GM06990 (cell line): ENCODE measurements at regions not wholly inside any gene's neighbourhood (a gene's known extent, or its start where the extent isn't known, plus 50 kb on each side); places are given as distances from the start of the nearest gene placed in this dataset.

ENCODE experiments used
- DNase-seq: peaks from one replicate; pipeline ENCODE4 v3.0.0-alpha.2; 2011; ENCODE audit not compliant: insufficient read length; ENCODE audit errors: extremely low read depth
- H3K27me3 ChIP-seq: replicated peaks from 2 replicates; pipeline ENCODE4 v1.6.0; 2011; ENCODE audit warnings: low read length; ENCODE audit not compliant: control insufficient read depth, insufficient read depth
- H3K36me3 ChIP-seq: 2 replicates; pipeline ENCODE4 v1.5.1; 2011; ENCODE audit warnings: low read length; ENCODE audit not compliant: control insufficient read depth, insufficient read depth
- H3K4me3 ChIP-seq: replicated peaks from 2 replicates; pipeline ENCODE4 v1.5.1; 2011; ENCODE audit warnings: low read depth, mild to moderate bottlenecking, control low read depth, low read length
- CTCF ChIP-seq: IDR thresholded peaks from 2 replicates; pipeline ENCODE4 v1.5.1; 2011; ENCODE audit warnings: low read length, control low read depth, mild to moderate bottlenecking, inconsistent platforms; ENCODE audit not compliant: insufficient read depth, poor library complexity, severe bottlenecking

- Histone ChIP-seq H3K27me3 (no peaks in the 10 kb centered on the region), H3K4me3 (no peak overlapping the region), H3K36me3 (no peaks in the 10 kb centered on the region)
- DNase-seq: no peak
- no peak for TF ChIP-seq CTCF
Measured at GRCh38 chr7:94325122-94325475, 69.6 kb upstream of the COL1A2 start.

GRCh38 chr7:94330269-94331020 is 64.2 kb upstream of the COL1A2 start:
- Histone ChIP-seq H3K4me3 (no peak overlapping the region), H3K36me3 (no peaks in the 10 kb centered on the region), H3K27me3 (peaks cover 1% of the 10 kb centered on the region; the same call in 1 of the 2 replicates)
- no peak for TF ChIP-seq CTCF
- DNase-seq: no peak

DNA sequence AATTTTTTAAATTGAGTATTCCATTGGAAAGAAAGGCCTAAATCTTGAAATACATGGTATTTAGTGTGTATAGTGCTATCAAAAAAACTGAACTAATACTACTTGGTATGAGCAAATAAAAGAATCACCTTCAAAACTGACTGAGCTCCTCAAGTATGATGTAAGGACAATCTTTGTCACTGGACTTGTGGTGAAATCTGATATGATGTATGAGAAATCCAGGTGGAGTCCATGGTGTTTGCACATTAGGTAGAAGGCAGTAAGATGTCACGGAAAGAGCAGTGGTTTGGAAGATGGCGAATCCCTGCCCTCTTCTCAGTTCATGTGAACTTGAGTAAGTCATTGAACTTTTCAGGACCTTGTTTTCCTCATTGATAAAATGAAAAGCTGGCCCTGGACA is 62.1 kb upstream of the COL1A2 start:
- no peak for TF ChIP-seq CTCF
- H3K4me3 ChIP-seq: no peak overlapping the region
- no peaks in the 10 kb centered on the region for H3K36me3 ChIP-seq
- peaks cover 1% of the 10 kb centered on the region; the same call in 1 of the 2 replicates for H3K27me3 ChIP-seq
- DNase-seq: no peak

DNA sequence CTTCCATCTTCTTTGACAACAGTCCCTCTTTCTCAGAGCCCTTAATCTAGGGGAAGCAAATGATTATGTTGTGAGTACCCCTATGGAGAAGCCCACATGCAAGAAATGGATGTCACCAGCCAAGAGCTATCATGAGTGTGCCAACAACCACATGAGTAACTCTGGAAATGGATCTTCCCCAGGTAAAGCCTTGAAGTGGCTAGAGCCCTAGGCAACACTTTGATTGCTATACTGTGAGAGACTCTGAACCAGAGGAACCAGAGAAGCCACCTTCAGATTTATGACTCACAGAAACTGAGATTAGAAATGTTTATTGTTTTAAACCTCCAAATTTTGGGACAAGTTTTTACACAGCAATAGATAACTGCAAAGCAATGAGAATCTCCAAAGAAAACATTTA is 60.9 kb upstream of the COL1A2 start:
- Histone ChIP-seq H3K36me3 (no peaks in the 10 kb centered on the region), H3K27me3 (peaks cover 1% of the 10 kb centered on the region; the same call in 1 of the 2 replicates), H3K4me3 (no peak overlapping the region)
- no peak for DNase-seq
- TF ChIP-seq CTCF: no peak

GRCh38 chr7:94335586-94335985 is 59.1 kb upstream of the COL1A2 start:
- no peak for DNase-seq
- H3K36me3 ChIP-seq: no peaks in the 10 kb centered on the region
- H3K4me3 ChIP-seq: no peak overlapping the region
- H3K27me3 ChIP-seq: peaks cover 1% of the 10 kb centered on the region; the same call in 1 of the 2 replicates
- no peak for TF ChIP-seq CTCF
